ENCODE measurements at regions not wholly inside any gene's neighbourhood (a gene's known extent, or its start where the extent isn't known, plus 50 kb on each side); places are given as distances from the start of the nearest gene placed in this dataset.

DNA sequence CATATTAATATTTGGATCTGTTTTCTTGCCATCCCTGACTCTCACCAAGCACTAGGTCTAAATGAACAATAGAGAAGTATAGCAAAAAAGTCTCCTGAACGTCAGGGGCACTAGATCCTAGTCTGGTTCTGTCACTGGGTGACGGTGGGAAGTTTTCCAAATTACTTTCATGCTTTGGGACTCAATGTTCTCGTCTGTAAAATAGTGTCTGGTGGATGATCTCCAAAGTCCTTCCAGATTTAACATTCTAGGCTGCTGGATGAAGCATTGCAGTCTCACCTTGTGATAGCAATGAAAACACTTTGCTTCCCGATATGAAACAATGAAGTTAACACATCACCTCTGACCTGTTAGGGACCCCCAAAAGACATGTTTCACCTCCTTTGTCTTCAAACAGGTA is 199.3 kb downstream of the SEC61B start:
- H3K4me1 ChIP-seq (ENCODE audit: insufficient read depth), result no peaks in the 10 kb centered on the region
- TF ChIP-seq POLR2A (IDR thresholded peaks at IDR 0.05), result no peak
- TF ChIP-seq, protein P1, sequence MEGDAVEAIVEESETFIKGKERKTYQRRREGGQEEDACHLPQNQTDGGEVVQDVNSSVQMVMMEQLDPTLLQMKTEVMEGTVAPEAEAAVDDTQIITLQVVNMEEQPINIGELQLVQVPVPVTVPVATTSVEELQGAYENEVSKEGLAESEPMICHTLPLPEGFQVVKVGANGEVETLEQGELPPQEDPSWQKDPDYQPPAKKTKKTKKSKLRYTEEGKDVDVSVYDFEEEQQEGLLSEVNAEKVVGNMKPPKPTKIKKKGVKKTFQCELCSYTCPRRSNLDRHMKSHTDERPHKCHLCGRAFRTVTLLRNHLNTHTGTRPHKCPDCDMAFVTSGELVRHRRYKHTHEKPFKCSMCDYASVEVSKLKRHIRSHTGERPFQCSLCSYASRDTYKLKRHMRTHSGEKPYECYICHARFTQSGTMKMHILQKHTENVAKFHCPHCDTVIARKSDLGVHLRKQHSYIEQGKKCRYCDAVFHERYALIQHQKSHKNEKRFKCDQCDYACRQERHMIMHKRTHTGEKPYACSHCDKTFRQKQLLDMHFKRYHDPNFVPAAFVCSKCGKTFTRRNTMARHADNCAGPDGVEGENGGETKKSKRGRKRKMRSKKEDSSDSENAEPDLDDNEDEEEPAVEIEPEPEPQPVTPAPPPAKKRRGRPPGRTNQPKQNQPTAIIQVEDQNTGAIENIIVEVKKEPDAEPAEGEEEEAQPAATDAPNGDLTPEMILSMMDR (IDR thresholded peaks at IDR 0.05), result no peak
- no peak for TF ChIP-seq EP300 (IDR thresholded peaks at IDR 0.05)
- WGBS, 3 donors, result 72 to 75% (median 73%) methylated on average over 4 of the region's 4 CpGs
- no peak overlapping the region for H3K4me3 ChIP-seq
- H3K36me3 ChIP-seq, result no peaks in the 10 kb centered on the region
- intact Hi-C loops (cut with DNase I), result no loop called here
- no peaks in the 10 kb centered on the region for H3K9me3 ChIP-seq
- DNase-seq, result no peak
- no peak overlapping the region for H3K27ac ChIP-seq
- no peaks in the 10 kb centered on the region for H3K27me3 ChIP-seq

DNA sequence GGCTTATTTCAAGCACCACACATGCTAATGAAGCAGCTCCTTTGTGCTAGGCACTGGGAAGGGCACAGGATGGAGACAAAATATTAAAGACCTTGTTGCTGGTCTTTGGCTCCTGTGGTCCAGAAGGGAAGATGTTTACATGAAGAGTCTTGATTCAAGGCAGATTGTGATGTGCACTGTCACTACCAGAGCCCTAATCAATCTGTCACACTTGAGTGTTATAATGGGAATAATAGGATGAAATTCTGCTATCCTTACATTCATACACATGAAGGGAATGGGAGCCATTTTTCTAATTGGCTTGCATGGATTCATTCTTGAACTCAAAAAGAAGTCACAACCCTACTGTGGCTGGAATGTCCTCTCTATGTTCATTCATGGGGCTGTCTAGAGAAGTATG is 203.0 kb downstream of the SEC61B start:
- Histone ChIP-seq H3K27me3 (no peaks in the 10 kb centered on the region), H3K9me3 (no peaks in the 10 kb centered on the region), H3K4me1 (ENCODE audit: insufficient read depth) (no peaks in the 10 kb centered on the region), H3K4me3 (no peak overlapping the region), H3K36me3 (no peaks in the 10 kb centered on the region), H3K27ac (no peak overlapping the region)
- TF ChIP-seq EP300 (IDR thresholded peaks at IDR 0.05), result no peak
- TF ChIP-seq POLR2A (IDR thresholded peaks at IDR 0.05), result no peak
- TF ChIP-seq, protein P1 (IDR thresholded peaks at IDR 0.05), result no peak
- DNase-seq, result no peak
- intact Hi-C loops (cut with DNase I), result no loop called here

DNA sequence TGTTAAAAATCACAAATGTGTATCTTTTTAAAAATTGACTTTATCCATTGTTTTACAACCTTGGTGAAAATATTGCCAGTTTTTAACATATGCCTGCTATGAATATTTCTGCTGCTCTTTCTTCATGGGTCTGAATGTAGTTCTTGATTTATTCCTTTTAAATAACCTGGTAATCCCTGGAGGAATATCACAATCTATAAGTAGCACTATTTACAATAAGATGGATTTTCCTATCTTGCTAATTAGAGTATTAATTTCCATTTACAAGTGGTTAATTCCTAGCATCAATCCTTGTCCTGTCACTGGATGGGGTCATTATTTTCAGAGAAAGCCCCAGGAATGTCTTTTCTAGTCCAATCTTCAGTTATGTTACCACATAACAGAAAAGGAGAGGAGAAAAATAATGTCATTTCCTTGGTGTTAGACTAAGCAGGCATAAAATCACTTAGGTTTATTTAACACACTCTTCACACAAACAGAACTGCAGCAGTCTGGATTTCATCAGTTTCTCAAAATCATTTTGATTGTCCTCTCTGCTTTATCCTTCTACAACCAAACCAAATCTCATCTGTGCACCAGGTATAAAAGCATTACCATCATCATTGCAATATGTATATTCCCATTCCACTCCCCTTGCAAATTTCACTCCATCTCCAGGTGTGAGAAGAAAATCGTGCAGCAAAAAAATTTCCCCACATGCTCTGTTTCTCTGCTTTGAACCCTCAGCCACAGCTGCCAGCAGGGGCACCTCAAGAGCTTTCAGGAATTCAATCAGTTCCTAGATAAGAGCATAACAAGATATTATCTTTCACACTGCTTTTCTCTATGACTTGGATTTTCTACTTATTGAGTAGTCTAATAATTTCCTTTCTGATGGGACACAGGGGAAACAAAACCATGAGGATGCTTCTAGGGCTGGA is 204.1 kb downstream of the SEC61B start:
- Histone ChIP-seq H3K27ac (no peak overlapping the region), H3K4me1 (ENCODE audit: insufficient read depth) (no peaks in the 10 kb centered on the region), H3K9me3 (no peaks in the 10 kb centered on the region), H3K36me3 (no peaks in the 10 kb centered on the region), H3K4me3 (no peak overlapping the region), H3K27me3 (no peaks in the 10 kb centered on the region)
- DNase-seq, result no peak
- 19 to 43% (median 34%) methylated on average over 1 of the region's 1 CpG for WGBS, 3 donors
- TF ChIP-seq EP300 (IDR thresholded peaks at IDR 0.05) (no peak), POLR2A (IDR thresholded peaks at IDR 0.05) (no peak)
- TF ChIP-seq, protein P1 (IDR thresholded peaks at IDR 0.05), result no peak
- intact Hi-C loops (cut with DNase I), result no loop called here

DNA sequence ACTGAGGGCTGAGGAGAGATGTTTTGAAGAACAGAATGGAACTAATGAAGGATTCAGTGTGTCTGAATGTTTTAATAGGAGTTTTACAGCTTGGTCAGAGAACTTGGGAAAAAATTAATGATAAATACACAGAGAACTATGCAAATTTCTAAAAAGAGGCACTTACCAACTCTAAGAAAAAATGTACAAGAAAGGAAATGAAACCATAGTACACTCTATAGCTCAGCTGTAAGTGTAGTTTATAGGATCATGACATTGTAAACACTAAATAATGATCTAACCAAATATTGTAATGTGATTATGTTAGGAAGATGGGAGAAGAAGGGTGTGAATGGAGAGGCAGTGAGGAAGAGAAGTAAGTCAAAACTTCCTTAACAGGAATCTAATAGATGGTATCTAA is 205.2 kb downstream of the SEC61B start:
- Histone ChIP-seq H3K4me1 (ENCODE audit: insufficient read depth) (no peaks in the 10 kb centered on the region), H3K4me3 (no peak overlapping the region), H3K27me3 (no peaks in the 10 kb centered on the region), H3K9me3 (no peaks in the 10 kb centered on the region), H3K27ac (no peak overlapping the region), H3K36me3 (no peaks in the 10 kb centered on the region)
- no peak for DNase-seq
- TF ChIP-seq, protein P1 (IDR thresholded peaks at IDR 0.05), result no peak
- TF ChIP-seq POLR2A (IDR thresholded peaks at IDR 0.05), result no peak
- TF ChIP-seq EP300 (IDR thresholded peaks at IDR 0.05), result no peak
- intact Hi-C loops (cut with DNase I), result no loop called here
